ENCODE measurements at regions not wholly inside any gene's neighbourhood (a gene's known extent, or its start where the extent isn't known, plus 50 kb on each side); places are given as distances from the start of the nearest gene placed in this dataset.

DNA sequence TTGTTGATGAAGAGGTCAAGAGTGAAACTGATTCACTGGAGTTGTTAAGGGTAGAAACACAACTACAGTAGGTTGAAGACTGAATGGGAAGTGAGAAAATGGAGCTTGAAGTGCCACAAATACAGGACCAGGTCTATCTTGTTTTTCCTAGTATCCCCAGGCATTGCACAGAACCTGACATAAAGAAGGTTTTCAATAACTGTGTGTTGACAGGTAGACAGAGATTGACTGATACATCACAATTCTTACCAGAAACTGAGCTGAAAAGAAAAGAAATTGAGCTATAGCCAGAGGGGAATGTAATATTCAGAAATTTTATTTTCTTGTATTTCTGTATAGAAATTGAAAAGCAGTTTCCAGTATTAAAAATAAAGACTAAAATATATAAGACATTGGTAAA lies 767.7 kb downstream of the PCDH17 start:
- intact Hi-C loops (cut with micrococcal nuclease): no loop called here
- H3K36me3 Mint-ChIP-seq: peaks cover 23% of the 10 kb centered on the region
- no peaks in the 10 kb centered on the region for H3K27me3 Mint-ChIP-seq (ENCODE audit: low read depth in 2 of 2)
- DNase-seq (no peak), ATAC-seq (no peak)
- TF ChIP-seq, protein P1, sequence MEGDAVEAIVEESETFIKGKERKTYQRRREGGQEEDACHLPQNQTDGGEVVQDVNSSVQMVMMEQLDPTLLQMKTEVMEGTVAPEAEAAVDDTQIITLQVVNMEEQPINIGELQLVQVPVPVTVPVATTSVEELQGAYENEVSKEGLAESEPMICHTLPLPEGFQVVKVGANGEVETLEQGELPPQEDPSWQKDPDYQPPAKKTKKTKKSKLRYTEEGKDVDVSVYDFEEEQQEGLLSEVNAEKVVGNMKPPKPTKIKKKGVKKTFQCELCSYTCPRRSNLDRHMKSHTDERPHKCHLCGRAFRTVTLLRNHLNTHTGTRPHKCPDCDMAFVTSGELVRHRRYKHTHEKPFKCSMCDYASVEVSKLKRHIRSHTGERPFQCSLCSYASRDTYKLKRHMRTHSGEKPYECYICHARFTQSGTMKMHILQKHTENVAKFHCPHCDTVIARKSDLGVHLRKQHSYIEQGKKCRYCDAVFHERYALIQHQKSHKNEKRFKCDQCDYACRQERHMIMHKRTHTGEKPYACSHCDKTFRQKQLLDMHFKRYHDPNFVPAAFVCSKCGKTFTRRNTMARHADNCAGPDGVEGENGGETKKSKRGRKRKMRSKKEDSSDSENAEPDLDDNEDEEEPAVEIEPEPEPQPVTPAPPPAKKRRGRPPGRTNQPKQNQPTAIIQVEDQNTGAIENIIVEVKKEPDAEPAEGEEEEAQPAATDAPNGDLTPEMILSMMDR (IDR thresholded peaks at IDR 0.05): no peak
- H3K27ac Mint-ChIP-seq: no peak overlapping the region
- Histone ChIP-seq H3K4me3 (ENCODE audit: low read length) (no peak overlapping the region), H3K9me3 (ENCODE audit: control insufficient read depth, insufficient read depth, low read length) (peaks cover 4% of the 10 kb centered on the region), H3K4me1 (ENCODE audit: control insufficient read depth, insufficient read depth, low read length) (no peaks in the 10 kb centered on the region), H3K27ac (ENCODE audit: low read length) (no peak overlapping the region), H3K27me3 (ENCODE audit: control insufficient read depth, insufficient read depth, low read length) (no peaks in the 10 kb centered on the region), H3K36me3 (ENCODE audit: control insufficient read depth, insufficient read depth, low read length) (no peaks in the 10 kb centered on the region)
- H3K4me1 Mint-ChIP-seq: no peaks in the 10 kb centered on the region
- H3K4me3 Mint-ChIP-seq: no peak overlapping the region
- H3K9me3 Mint-ChIP-seq: peaks cover 17 to 37% of the 10 kb centered on the region in 2 donors

DNA sequence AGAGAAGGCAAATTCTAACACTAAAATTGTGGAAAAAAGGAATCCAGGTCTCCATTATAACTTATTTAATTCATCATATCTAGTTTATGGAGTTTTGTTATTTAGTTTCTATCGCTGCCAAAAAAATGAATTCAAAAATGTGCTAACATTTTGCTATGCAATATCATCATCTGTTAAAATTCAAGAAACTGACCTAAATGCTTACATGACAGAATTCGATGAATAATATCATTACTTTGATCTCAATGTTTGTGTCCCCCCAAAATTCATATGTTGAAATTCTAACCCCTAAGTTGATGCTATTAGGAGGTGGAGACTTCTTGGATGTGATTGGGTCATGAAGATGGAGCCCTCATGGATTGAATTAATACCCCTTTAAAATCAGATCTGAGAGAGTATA lies 775.0 kb downstream of the PCDH17 start:
- no peaks in the 10 kb centered on the region for H3K4me1 Mint-ChIP-seq
- intact Hi-C loops (cut with micrococcal nuclease): no loop called here
- WGBS (ENCODE audit: insufficient coverage): 80% methylated on average over 1 of the region's 2 CpGs
- H3K27ac ChIP-seq (ENCODE audit: low read length): no peak overlapping the region
- no peak overlapping the region for H3K4me3 ChIP-seq (ENCODE audit: low read length)
- H3K9me3 Mint-ChIP-seq: peaks cover 9 to 16% of the 10 kb centered on the region in 2 donors
- DNase-seq (no peak), ATAC-seq (no peak)
- H3K27me3 Mint-ChIP-seq (ENCODE audit: low read depth in 2 of 2): no peaks in the 10 kb centered on the region
- H3K9me3 ChIP-seq (ENCODE audit: control insufficient read depth, insufficient read depth, low read length): peaks cover 5% of the 10 kb centered on the region
- H3K27ac Mint-ChIP-seq: no peak overlapping the region
- TF ChIP-seq, protein P1 (IDR thresholded peaks at IDR 0.05): no peak
- H3K4me1 ChIP-seq (ENCODE audit: control insufficient read depth, insufficient read depth, low read length): no peaks in the 10 kb centered on the region
- no peaks in the 10 kb centered on the region for H3K27me3 ChIP-seq (ENCODE audit: control insufficient read depth, insufficient read depth, low read length)
- H3K36me3 ChIP-seq (ENCODE audit: control insufficient read depth, insufficient read depth, low read length): no peaks in the 10 kb centered on the region
- H3K36me3 Mint-ChIP-seq: no peaks in the 10 kb centered on the region
- no peak overlapping the region for H3K4me3 Mint-ChIP-seq

DNA sequence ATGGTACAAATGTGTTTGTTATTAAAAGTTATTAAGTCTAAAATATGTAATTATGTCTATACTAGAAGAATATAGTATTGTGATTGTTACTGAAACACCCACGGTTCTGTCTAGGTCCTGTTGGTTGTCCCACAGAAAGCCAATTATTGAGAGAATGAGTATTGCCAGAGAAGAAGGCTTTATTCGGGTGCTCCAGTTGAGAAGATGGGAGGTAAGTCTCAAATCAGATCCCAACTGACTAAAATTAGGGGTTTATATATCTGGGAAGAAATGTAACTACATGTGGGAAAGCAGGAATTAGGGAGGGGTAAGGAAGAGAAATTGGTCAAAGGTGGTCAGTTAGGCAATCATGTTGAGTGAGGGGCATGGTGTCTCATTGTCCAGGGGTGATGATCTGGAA lies 798.4 kb downstream of the PCDH17 start:
- Mint-ChIP-seq H3K27me3 (ENCODE audit: low read depth in 2 of 2) (no peaks in the 10 kb centered on the region), H3K36me3 (peaks cover 11% of the 10 kb centered on the region), H3K4me1 (no peaks in the 10 kb centered on the region), H3K9me3 (peaks cover 13 to 22% of the 10 kb centered on the region in 2 donors), H3K4me3 (no peak overlapping the region), H3K27ac (no peak overlapping the region)
- intact Hi-C loops (cut with micrococcal nuclease): no loop called here
- TF ChIP-seq, protein P1 (IDR thresholded peaks at IDR 0.05): no peak
- Histone ChIP-seq H3K27ac (ENCODE audit: low read length) (no peak overlapping the region), H3K4me3 (ENCODE audit: low read length) (no peak overlapping the region), H3K27me3 (ENCODE audit: control insufficient read depth, insufficient read depth, low read length) (no peaks in the 10 kb centered on the region), H3K36me3 (ENCODE audit: control insufficient read depth, insufficient read depth, low read length) (no peaks in the 10 kb centered on the region), H3K9me3 (ENCODE audit: control insufficient read depth, insufficient read depth, low read length) (no peaks in the 10 kb centered on the region), H3K4me1 (ENCODE audit: control insufficient read depth, insufficient read depth, low read length) (no peaks in the 10 kb centered on the region)
- ATAC-seq: no peak
- DNase-seq: no peak
- 81% methylated on average over 2 of the region's 2 CpGs for WGBS (ENCODE audit: insufficient coverage)

DNA sequence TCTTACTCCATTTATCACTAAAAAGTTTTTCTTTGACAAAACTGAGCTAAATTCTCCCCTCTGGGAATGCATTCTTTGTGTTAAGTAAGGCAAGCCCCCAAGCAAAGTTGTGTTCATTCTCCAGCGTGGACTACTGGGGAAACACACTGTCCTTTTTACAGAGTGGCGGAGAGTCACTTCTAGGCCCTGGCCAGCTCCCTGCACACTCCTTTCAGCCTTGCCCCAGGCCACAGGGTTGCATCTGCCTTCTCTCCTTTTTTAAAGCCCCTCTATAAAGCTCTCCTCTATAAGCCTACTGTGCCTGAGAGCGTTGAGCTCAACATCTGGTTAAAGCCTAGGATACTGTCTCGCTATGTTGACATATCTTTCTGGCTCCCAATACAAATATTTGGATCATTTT lies 803.4 kb downstream of the PCDH17 start:
- H3K4me1 Mint-ChIP-seq: no peaks in the 10 kb centered on the region
- 85% methylated on average over 4 of the region's 4 CpGs for WGBS (ENCODE audit: insufficient coverage)
- H3K27ac Mint-ChIP-seq: no peak overlapping the region
- peaks cover 13% of the 10 kb centered on the region in 2 donors for H3K9me3 Mint-ChIP-seq
- DNase-seq: no peak
- no peaks in the 10 kb centered on the region for H3K36me3 ChIP-seq (ENCODE audit: control insufficient read depth, insufficient read depth, low read length)
- no peak overlapping the region for H3K4me3 ChIP-seq (ENCODE audit: low read length)
- TF ChIP-seq, protein P1 (IDR thresholded peaks at IDR 0.05): no peak
- H3K27ac ChIP-seq (ENCODE audit: low read length): no peak overlapping the region
- no peak for ATAC-seq
- no peaks in the 10 kb centered on the region for H3K4me1 ChIP-seq (ENCODE audit: control insufficient read depth, insufficient read depth, low read length)
- H3K4me3 Mint-ChIP-seq: no peak overlapping the region
- no peaks in the 10 kb centered on the region for H3K36me3 Mint-ChIP-seq
- H3K9me3 ChIP-seq (ENCODE audit: control insufficient read depth, insufficient read depth, low read length): no peaks in the 10 kb centered on the region
- H3K27me3 Mint-ChIP-seq (ENCODE audit: low read depth in 2 of 2): no peaks in the 10 kb centered on the region
- no peaks in the 10 kb centered on the region for H3K27me3 ChIP-seq (ENCODE audit: control insufficient read depth, insufficient read depth, low read length)
- intact Hi-C loops (cut with micrococcal nuclease): no loop called here
